HepG2 (cell line): ENCODE measurements at regions not wholly inside any gene's neighbourhood (a gene's known extent, or its start where the extent isn't known, plus 50 kb on each side); places are given as distances from the start of the nearest gene placed in this dataset.

Source experiments
- ATAC-seq: fragments of 200-7000 bp; cut with Tn5 transposase; 3 replicates; pipeline ENCODE4 v1.9.1; 2020; ENCODE audit warnings: mild to moderate bottlenecking, moderate library complexity
- BruUV-seq: library from RNA; stranded (reverse); fragments of 400-500 nt; replicated peaks from 2 replicates; lab custom pipeline; 2021; lab: Mats Ljungman, UMichigan
- CTCF ChIA-PET: fragments of 300-600 bp; formaldehyde crosslinking; extraction: SDS; loops from one replicate; lab custom pipeline; 2021; ENCODE audit warnings: low total read pairs, inconsistent platforms, low intra/inter-chr PET ratio; lab: Yijun Ruan, JAX
- POLR2A ChIA-PET: fragments of 350-600 bp; sonication (Branson Sonifier 250); formaldehyde crosslinking; loops from one replicate; lab custom pipeline; 2020; ENCODE audit warnings: antibody characterized with exemption, inconsistent platforms; lab: Yijun Ruan, JAX
- DNase-seq: peaks from one replicate; pipeline ENCODE4 v3.0.0-alpha.2; 2015; ENCODE audit warnings: low spot score
- FAIRE-seq: peaks from 3 replicates; lab custom pipeline; 2011; peaks lifted over from hg19 to GRCh38; lab: Jason Lieb, UNC
- H2AFZ ChIP-seq: one replicate; pipeline ENCODE4 v1.6.1; 2011; ENCODE audit warnings: low read length, inconsistent platforms
- H3K27ac ChIP-seq: fragments of 300-600 bp; 3 replicates; pipeline ENCODE4 v1.8.0; 2011; ENCODE audit warnings: mixed run types, mild to moderate bottlenecking, mixed read lengths, low read length, inconsistent platforms; ENCODE audit not compliant: insufficient read depth; ENCODE audit errors: extremely low read length
- H3K27me3 ChIP-seq, 2 experiments: fragments of 200-600 bp in 1 of 2; 2 replicates in 1 of 2; 3 replicates in 1 of 2; pipeline versions ENCODE4 v1.6.0 to v1.8.0; 2011; ENCODE audit warnings: low read length in 2 of 2, mild to moderate bottlenecking in 2 of 2, moderate library complexity in 2 of 2, inconsistent platforms in 1 of 2; ENCODE audit not compliant: insufficient read depth in 2 of 2, control insufficient read depth in 1 of 2
- H3K36me3 ChIP-seq, 2 experiments: fragments of 200-600 bp in 1 of 2; replicated peaks in 1 of 2; 2 replicates in 1 of 2; 3 replicates in 1 of 2; pipeline versions ENCODE4 v1.5.1 to v1.8.0; 2011; ENCODE audit warnings: low read length in 2 of 2, inconsistent platforms in 1 of 2; ENCODE audit not compliant: insufficient read depth in 2 of 2, control insufficient read depth in 1 of 2
- H3K4me1 ChIP-seq: 2 replicates; pipeline ENCODE4 v1.5.1; 2012; ENCODE audit warnings: low read length, inconsistent platforms; ENCODE audit not compliant: insufficient read depth
- H3K4me2 ChIP-seq: 2 replicates; pipeline ENCODE4 v1.6.0; 2011; ENCODE audit warnings: low read depth, low read length, inconsistent platforms
- H3K4me3 ChIP-seq, 3 experiments: fragments of 200-600 bp in 1 of 3; sonication (generic), shearing (Covaris generic) in 1 of 3; replicated peaks in 1 of 3; 2 replicates each; pipeline ENCODE4 v1.5.1; 2011 to 2016; ENCODE audit warnings: low read length in 3 of 3, inconsistent platforms in 2 of 3, low read depth in 2 of 3, mild to moderate bottlenecking in 2 of 3, control low read depth in 1 of 3, mixed read lengths in 1 of 3; ENCODE audit not compliant: insufficient read depth in 1 of 3
- H3K79me2 ChIP-seq: one replicate; pipeline ENCODE4 v1.6.1; 2011; ENCODE audit warnings: low read length, inconsistent platforms; ENCODE audit not compliant: insufficient read depth
- H3K9ac ChIP-seq: 2 replicates; pipeline ENCODE4 v1.6.0; 2011; ENCODE audit warnings: mild to moderate bottlenecking, low read depth, low read length, inconsistent platforms; ENCODE audit not compliant: insufficient read depth
- H3K9me3 ChIP-seq: 2 replicates; pipeline ENCODE4 v1.5.1; 2012; ENCODE audit warnings: mild to moderate bottlenecking, low read length
- H4K20me1 ChIP-seq: 2 replicates; pipeline ENCODE4 v1.6.0; 2011; ENCODE audit warnings: inconsistent platforms, mild to moderate bottlenecking, low read length, moderate library complexity; ENCODE audit not compliant: insufficient read depth
- NR2F2 ChIP-seq: IDR thresholded peaks from 2 replicates; pipeline ENCODE4 v1.6.1; 2012; ENCODE audit warnings: low read depth, inconsistent platforms, borderline replicate concordance
- PAX8 ChIP-seq: sonication (generic); formaldehyde crosslinking; IDR thresholded peaks from 2 replicates; pipeline ENCODE4 v1.8.0; 2022; ENCODE audit warnings: mild to moderate bottlenecking, missing genetic modification reagents, borderline replicate concordance
- ZSCAN29 ChIP-seq: sonication (generic); formaldehyde crosslinking; conservative IDR thresholded peaks from 2 replicates; pipeline ENCODE4 v1.4.0; 2020; ENCODE audit warnings: mild to moderate bottlenecking, missing genetic modification reagents
- WGBS: methylation state at CpG from one replicate; pipeline ENCODE4 v1.1.6; 2017; ENCODE audit warnings: low lambda C conversion rate; 5-methylcytosine and 5-hydroxymethylcytosine counted together
- in situ Hi-C: cut with HindIII; loops from 2 replicates; pipeline ENCODE4 v1.10.0; 2017; ENCODE audit warnings: low pct_unique_long_range_greater_than_20kb; ENCODE audit not compliant: extremely low pct_ligation_motif_present
- intact Hi-C: fragments of 100-400 bp; cut with micrococcal nuclease; formaldehyde crosslinking; loops from one replicate; pipeline ENCODE4 v1.10.0; 2022; ENCODE audit not compliant: unreplicated experiment
- TF ChIP-seq, protein P1 (sequence below): sonication (generic); formaldehyde crosslinking; IDR thresholded peaks from one replicate; pipeline ENCODE4 v1.5.1; 2020; ENCODE audit warnings: mild to moderate bottlenecking, missing genetic modification reagents; ENCODE audit errors: not compliant biosample characterization

DNA sequence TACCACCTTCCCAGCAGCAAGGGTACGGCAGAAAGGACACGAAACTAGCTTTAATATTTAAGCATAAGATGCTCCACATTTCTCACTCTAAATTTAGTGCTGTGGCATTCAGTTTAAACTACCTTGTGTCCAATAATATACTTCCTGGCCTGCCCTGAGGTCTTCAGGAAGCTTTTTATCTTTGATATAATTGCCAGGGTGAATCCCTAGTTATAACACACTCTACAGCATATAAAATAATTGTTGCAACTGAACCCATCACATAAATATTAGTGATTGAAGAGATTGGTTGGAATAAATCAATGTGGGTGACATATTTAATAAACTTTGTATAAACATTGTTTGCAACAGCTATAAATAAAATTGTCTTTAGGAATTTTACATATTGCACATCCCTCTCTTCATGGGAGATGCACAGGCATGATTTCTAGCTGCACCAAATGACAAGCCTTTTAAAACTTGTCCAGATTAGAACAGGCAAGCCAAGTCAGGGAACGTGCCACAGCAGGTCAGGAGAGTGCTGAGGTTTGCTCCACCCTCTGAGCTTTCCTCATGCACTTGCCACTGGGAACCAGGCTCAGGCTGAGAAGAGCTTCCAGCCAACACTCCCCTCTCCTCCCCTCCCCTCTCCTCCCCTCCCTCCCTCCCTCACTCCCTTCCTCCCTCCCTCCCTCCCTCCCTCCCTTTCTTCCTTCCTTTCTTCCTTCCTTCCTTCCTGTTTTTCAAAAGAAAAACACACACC is 623.2 kb upstream of the PKN2 start:
- no peak for TF ChIP-seq NR2F2
- no peak for TF ChIP-seq ZSCAN29
- TF ChIP-seq, protein P1, sequence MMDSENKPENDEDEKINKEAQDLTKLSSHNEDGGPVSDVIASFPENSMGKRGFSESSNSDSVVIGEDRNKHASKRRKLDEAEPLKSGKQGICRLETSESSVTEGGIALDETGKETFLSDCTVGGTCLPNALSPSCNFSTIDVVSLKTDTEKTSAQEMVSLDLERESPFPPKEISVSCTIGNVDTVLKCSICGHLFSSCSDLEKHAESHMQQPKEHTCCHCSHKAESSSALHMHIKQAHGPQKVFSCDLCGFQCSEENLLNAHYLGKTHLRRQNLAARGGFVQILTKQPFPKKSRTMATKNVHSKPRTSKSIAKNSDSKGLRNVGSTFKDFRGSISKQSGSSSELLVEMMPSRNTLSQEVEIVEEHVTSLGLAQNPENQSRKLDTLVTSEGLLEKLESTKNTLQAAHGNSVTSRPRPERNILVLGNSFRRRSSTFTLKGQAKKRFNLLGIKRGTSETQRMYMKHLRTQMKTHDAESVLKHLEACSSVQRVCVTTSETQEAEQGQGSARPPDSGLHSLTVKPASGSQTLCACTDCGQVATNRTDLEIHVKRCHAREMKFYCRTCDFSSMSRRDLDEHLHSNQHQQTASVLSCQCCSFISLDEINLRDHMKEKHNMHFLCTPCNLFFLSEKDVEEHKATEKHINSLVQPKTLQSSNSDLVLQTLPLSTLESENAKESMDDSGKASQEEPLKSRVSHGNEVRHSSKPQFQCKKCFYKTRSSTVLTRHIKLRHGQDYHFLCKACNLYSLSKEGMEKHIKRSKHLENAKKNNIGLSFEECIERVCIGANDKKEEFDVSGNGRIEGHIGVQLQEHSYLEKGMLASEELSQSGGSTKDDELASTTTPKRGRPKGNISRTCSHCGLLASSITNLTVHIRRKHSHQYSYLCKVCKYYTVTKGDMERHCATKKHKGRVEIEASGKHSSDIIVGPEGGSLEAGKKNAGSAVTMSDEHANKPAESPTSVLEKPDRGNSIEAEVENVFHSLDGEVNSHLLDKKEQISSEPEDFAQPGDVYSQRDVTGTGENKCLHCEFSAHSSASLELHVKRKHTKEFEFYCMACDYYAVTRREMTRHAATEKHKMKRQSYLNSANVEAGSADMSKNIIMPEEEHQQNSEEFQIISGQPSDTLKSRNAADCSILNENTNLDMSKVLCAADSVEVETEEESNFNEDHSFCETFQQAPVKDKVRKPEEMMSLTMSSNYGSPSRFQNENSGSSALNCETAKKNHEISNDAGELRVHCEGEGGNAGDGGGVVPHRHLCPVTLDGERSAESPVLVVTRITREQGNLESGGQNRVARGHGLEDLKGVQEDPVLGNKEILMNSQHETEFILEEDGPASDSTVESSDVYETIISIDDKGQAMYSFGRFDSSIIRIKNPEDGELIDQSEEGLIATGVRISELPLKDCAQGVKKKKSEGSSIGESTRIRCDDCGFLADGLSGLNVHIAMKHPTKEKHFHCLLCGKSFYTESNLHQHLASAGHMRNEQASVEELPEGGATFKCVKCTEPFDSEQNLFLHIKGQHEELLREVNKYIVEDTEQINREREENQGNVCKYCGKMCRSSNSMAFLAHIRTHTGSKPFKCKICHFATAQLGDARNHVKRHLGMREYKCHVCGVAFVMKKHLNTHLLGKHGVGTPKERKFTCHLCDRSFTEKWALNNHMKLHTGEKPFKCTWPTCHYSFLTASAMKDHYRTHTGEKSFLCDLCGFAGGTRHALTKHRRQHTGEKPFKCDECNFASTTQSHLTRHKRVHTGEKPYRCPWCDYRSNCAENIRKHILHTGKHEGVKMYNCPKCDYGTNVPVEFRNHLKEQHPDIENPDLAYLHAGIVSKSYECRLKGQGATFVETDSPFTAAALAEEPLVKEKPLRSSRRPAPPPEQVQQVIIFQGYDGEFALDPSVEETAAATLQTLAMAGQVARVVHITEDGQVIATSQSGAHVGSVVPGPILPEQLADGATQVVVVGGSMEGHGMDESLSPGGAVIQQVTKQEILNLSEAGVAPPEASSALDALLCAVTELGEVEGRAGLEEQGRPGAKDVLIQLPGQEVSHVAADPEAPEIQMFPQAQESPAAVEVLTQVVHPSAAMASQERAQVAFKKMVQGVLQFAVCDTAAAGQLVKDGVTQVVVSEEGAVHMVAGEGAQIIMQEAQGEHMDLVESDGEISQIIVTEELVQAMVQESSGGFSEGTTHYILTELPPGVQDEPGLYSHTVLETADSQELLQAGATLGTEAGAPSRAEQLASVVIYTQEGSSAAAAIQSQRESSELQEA (CRISPR knock-in tag) = no peak
- TF ChIP-seq PAX8 (CRISPR knock-in tag) = no peak
- TF ChIP-seq, all 625 proteins: peak for 0

More for the DNA sequence above, 623.2 kb upstream of the PKN2 start:
- Histone ChIP-seq H3K9me3 (no peaks in the 10 kb centered on the region), H3K4me3 (no peak overlapping the region), H3K36me3 (no peaks in the 10 kb centered on the region), H3K4me1 (no peaks in the 10 kb centered on the region), H3K27me3 (no peaks in the 10 kb centered on the region), H3K9ac (no peak overlapping the region), H3K4me2 (no peak overlapping the region), H2AFZ (no peak overlapping the region), H4K20me1 (no peaks in the 10 kb centered on the region), H3K79me2 (no peaks in the 10 kb centered on the region), H3K27ac (no peak overlapping the region)
- 17% methylated on average over 2 of the region's 3 CpGs for WGBS
- in situ Hi-C loops = no loop called here
- ChIA-PET CTCF (interaction anchor here (1.1 to 1.4 kb wide), 2 partner anchors 735 to 767 kb away, joined by 3 to 4 read pairs; no protein-coding TSS in a partner anchor), POLR2A (no interaction called here)
- BruUV-seq = no TSS peak
- intact Hi-C loops = loop anchor here (1.0 to 2.0 kb wide), 2 partner anchors 76 to 119 kb away; no protein-coding TSS in a partner anchor
- DNase-seq (no peak), ATAC-seq (no peak), FAIRE-seq (no peak)
